Liver (tissue), 8 donors: ENCODE measurements at regions not wholly inside any gene's neighbourhood (a gene's known extent, or its start where the extent isn't known, plus 50 kb on each side); places are given as distances from the start of the nearest gene placed in this dataset.

Source experiments
- DNase-seq: peaks from one replicate; pipeline ENCODE4 v3.0.0-alpha.2; 2017; ENCODE audit warnings: low spot score
- H3K27ac ChIP-seq, 2 donors: one replicate each; pipeline ENCODE4 v1.7.0; 2013; ENCODE audit warnings: inconsistent platforms in 2 of 2, low read length in 2 of 2, control low read depth in 1 of 2, low read depth in 1 of 2, mild to moderate bottlenecking in 1 of 2
- H3K27me3 ChIP-seq, 4 donors: one replicate each; pipeline versions ENCODE4 v1.6.1 to v1.7.0; 2013; ENCODE audit warnings: low read length in 3 of 4, inconsistent platforms in 1 of 4, mild to moderate bottlenecking in 1 of 4, moderate library complexity in 1 of 4; ENCODE audit not compliant: control insufficient read depth in 4 of 4, insufficient read depth in 4 of 4
- H3K36me3 ChIP-seq, 4 donors: one replicate each; pipeline versions ENCODE4 v1.6.1 to v1.7.0; 2013; ENCODE audit warnings: low read length in 3 of 4, mild to moderate bottlenecking in 3 of 4, low read depth in 1 of 4, moderate library complexity in 1 of 4; ENCODE audit not compliant: control insufficient read depth in 4 of 4, insufficient read depth in 3 of 4
- H3K4me1 ChIP-seq, 4 donors: one replicate each; pipeline versions ENCODE4 v1.6.1 to v1.7.0; 2013; ENCODE audit warnings: low read length in 3 of 4, mild to moderate bottlenecking in 3 of 4, moderate library complexity in 1 of 4; ENCODE audit not compliant: control insufficient read depth in 4 of 4, insufficient read depth in 4 of 4
- H3K4me3 ChIP-seq, 3 donors: one replicate each; pipeline versions ENCODE4 v1.6.1 to v1.7.0; 2013; ENCODE audit warnings: low read length in 3 of 3, control low read depth in 1 of 3, low read depth in 1 of 3, mild to moderate bottlenecking in 1 of 3
- H3K9ac ChIP-seq, 2 donors: one replicate each; pipeline ENCODE4 v1.7.0; 2013; ENCODE audit warnings: low read length in 2 of 2, mild to moderate bottlenecking in 2 of 2, moderate library complexity in 2 of 2, control low read depth in 1 of 2, low read depth in 1 of 2
- H3K9me3 ChIP-seq, 4 donors: one replicate each; pipeline versions ENCODE4 v1.6.1 to v1.7.0; 2013; ENCODE audit warnings: low read length in 3 of 4; ENCODE audit not compliant: control insufficient read depth in 4 of 4
- ATF3 ChIP-seq: IDR thresholded peaks from 2 replicates; pipeline ENCODE4 v1.6.1; 2016; ENCODE audit warnings: antibody characterized with exemption
- CTCF ChIP-seq: fragments of 150-350 bp; IDR thresholded peaks from 2 replicates; pipeline ENCODE4 v1.5.1; 2017; ENCODE audit warnings: improper control_type of control experiment, low read depth, low read length; ENCODE audit not compliant: missing input control
- EGR1 ChIP-seq, 2 donors: IDR thresholded peaks; 2 replicates each; pipeline ENCODE4 v1.6.1; 2016 to 2018; ENCODE audit warnings: antibody characterized with exemption in 2 of 2, low read depth in 2 of 2
- FOXA2 ChIP-seq: IDR thresholded peaks from 2 replicates; pipeline ENCODE4 v1.6.1; 2016; ENCODE audit warnings: antibody characterized with exemption
- GABPA ChIP-seq, 2 donors: IDR thresholded peaks in 1 of 2; conservative IDR thresholded peaks in 1 of 2; 2 replicates each; pipeline ENCODE4 v1.6.1; 2016; ENCODE audit warnings: antibody characterized with exemption in 2 of 2, mild to moderate bottlenecking in 1 of 2, moderate library complexity in 1 of 2
- HNF4A ChIP-seq, 2 donors: conservative IDR thresholded peaks; 2 replicates each; pipeline ENCODE4 v1.6.1; 2016; ENCODE audit warnings: antibody characterized with exemption in 2 of 2, mild to moderate bottlenecking in 2 of 2
- HNF4G ChIP-seq: IDR thresholded peaks from 2 replicates; pipeline ENCODE4 v1.6.1; 2016; ENCODE audit warnings: antibody characterized with exemption
- JUND ChIP-seq, 2 donors: IDR thresholded peaks; 2 replicates each; pipeline ENCODE4 v1.6.1; 2016; ENCODE audit warnings: antibody characterized with exemption in 2 of 2
- MAX ChIP-seq: IDR thresholded peaks from 2 replicates; pipeline ENCODE4 v1.6.1; 2016; ENCODE audit warnings: antibody characterized with exemption
- NR2F2 ChIP-seq: IDR thresholded peaks from 2 replicates; pipeline ENCODE4 v1.6.1; 2016; ENCODE audit warnings: antibody characterized with exemption
- RAD21 ChIP-seq, 2 donors: IDR thresholded peaks; 2 replicates each; pipeline ENCODE4 v1.6.1; 2016; ENCODE audit warnings: antibody characterized with exemption in 2 of 2, mild to moderate bottlenecking in 2 of 2
- REST ChIP-seq: IDR thresholded peaks from 2 replicates; pipeline ENCODE4 v1.6.1; 2016; ENCODE audit warnings: antibody characterized with exemption, mild to moderate bottlenecking
- RXRA ChIP-seq, 2 donors: IDR thresholded peaks; 2 replicates each; pipeline ENCODE4 v1.6.1; 2017 to 2018; ENCODE audit warnings: antibody characterized with exemption in 2 of 2, mild to moderate bottlenecking in 1 of 2
- SP1 ChIP-seq: IDR thresholded peaks from 2 replicates; pipeline ENCODE4 v1.6.1; 2018; ENCODE audit warnings: antibody characterized with exemption, mild to moderate bottlenecking
- TAF1 ChIP-seq: conservative IDR thresholded peaks from 2 replicates; pipeline ENCODE4 v1.6.1; 2016; ENCODE audit warnings: antibody characterized with exemption, mild to moderate bottlenecking
- YY1 ChIP-seq: IDR thresholded peaks from 2 replicates; pipeline ENCODE4 v1.6.1; 2016; ENCODE audit warnings: antibody characterized with exemption, mild to moderate bottlenecking
- ZBTB33 ChIP-seq: IDR thresholded peaks from 2 replicates; pipeline ENCODE4 v1.6.1; 2016; ENCODE audit warnings: antibody characterized with exemption
- WGBS: extraction: QIAGEN DNeasy Blood & Tissue Kit; methylation state at CpG from one replicate; pipeline ENCODE4 v1.1.7; 2013; 5-methylcytosine and 5-hydroxymethylcytosine counted together
- donor health status: healthy.
- donor health status: healthy.
- donor health status: healthy.
- donor health status: healthy.
- donor health status: healthy.

GRCh38 chr1:48049823-48050535, 52.8 kb upstream of the TRABD2B start:
- Histone ChIP-seq H3K4me1 (no peaks in the 10 kb centered on the region), H3K36me3 (no peaks in the 10 kb centered on the region), H3K9ac (no peak overlapping the region), H3K27me3 (no peaks in the 10 kb centered on the region), H3K9me3 (no peaks in the 10 kb centered on the region), H3K4me3 (no peak overlapping the region), H3K27ac (no peak overlapping the region)
- no peak for TF ChIP-seq ATF3
- no peak for TF ChIP-seq HNF4G
- no peak for TF ChIP-seq RXRA (IDR thresholded peaks at IDR 0.05)
- TF ChIP-seq TAF1 = no peak
- no peak for TF ChIP-seq REST
- no peak for TF ChIP-seq CTCF
- TF ChIP-seq GABPA (IDR thresholded peaks at IDR 0.05 in 1 of 2, conservative IDR thresholded peaks at IDR 0.05 in 1 of 2) = no peak
- TF ChIP-seq RAD21 (IDR thresholded peaks at IDR 0.05) = no peak
- TF ChIP-seq EGR1 (IDR thresholded peaks at IDR 0.05; ENCODE audit: low read depth in 2 of 2) = no peak
- no peak for TF ChIP-seq MAX
- TF ChIP-seq SP1 = no peak
- TF ChIP-seq YY1 = no peak
- TF ChIP-seq FOXA2 = no peak
- TF ChIP-seq JUND (IDR thresholded peaks at IDR 0.05) = no peak
- TF ChIP-seq NR2F2 = no peak
- no peak for TF ChIP-seq ZBTB33
- no peak for TF ChIP-seq HNF4A (conservative IDR thresholded peaks at IDR 0.05)
- no peak for DNase-seq
- 89% methylated on average over 8 of the region's 8 CpGs for WGBS
